ENCODE measurements at regions not wholly inside any gene's neighbourhood (a gene's known extent, or its start where the extent isn't known, plus 50 kb on each side); places are given as distances from the start of the nearest gene placed in this dataset.

GRCh38 chr6:167552961-167553735 lies 228.3 kb downstream of the TTLL2 start:
- H3K36me3 ChIP-seq (ENCODE audit: insufficient read depth, low read length): no peaks in the 10 kb centered on the region
- TF ChIP-seq EZH2 (IDR thresholded peaks at IDR 0.05; ENCODE audit: borderline replicate concordance, low read depth, low read length, severe bottlenecking) (no peak), CTCF (IDR thresholded peaks at IDR 0.05; ENCODE audit: borderline replicate concordance, extremely low read depth, low read length, poor library complexity, severe bottlenecking) (no peak)
- H3K4me3 ChIP-seq (ENCODE audit: low read depth in 1 of 2, low read length in 2 of 2): no peak overlapping the region
- peaks cover 3% of the 10 kb centered on the region for H3K9me3 ChIP-seq (ENCODE audit: insufficient read depth, low read length, severe bottlenecking)
- no peaks in the 10 kb centered on the region; the same call in 1 of the 2 replicates for H4K20me1 ChIP-seq (ENCODE audit: insufficient read depth, low read length)
- DNase-seq (no peak), ATAC-seq (ENCODE audit: insufficient read depth, low read depth) (no peak)
- H3K4me2 ChIP-seq (ENCODE audit: insufficient read depth, low read length): no peak overlapping the region
- H3K4me1 ChIP-seq (ENCODE audit: insufficient read depth, low read length): no peaks in the 10 kb centered on the region
- H3K27me3 ChIP-seq (ENCODE audit: insufficient read depth, low read length, poor library complexity): no peaks in the 10 kb centered on the region
- no peak overlapping the region for H3K27ac ChIP-seq (ENCODE audit: low read length)
- no peak overlapping the region for H3K9ac ChIP-seq (ENCODE audit: low read depth, low read length)
- no peak overlapping the region for H2AFZ ChIP-seq (ENCODE audit: low read depth, low read length)
- no peaks in the 10 kb centered on the region for H3K79me2 ChIP-seq (ENCODE audit: insufficient read depth, low read length)

GRCh38 chr6:167553736-167554119 lies 228.8 kb downstream of the TTLL2 start:
- DNase-seq (no peak), ATAC-seq (ENCODE audit: insufficient read depth, low read depth) (no peak)
- Histone ChIP-seq H3K4me2 (ENCODE audit: insufficient read depth, low read length) (no peak overlapping the region), H3K27ac (ENCODE audit: low read length) (no peak overlapping the region), H3K79me2 (ENCODE audit: insufficient read depth, low read length) (no peaks in the 10 kb centered on the region), H4K20me1 (ENCODE audit: insufficient read depth, low read length) (no peaks in the 10 kb centered on the region; the same call in 1 of the 2 replicates), H3K4me1 (ENCODE audit: insufficient read depth, low read length) (no peaks in the 10 kb centered on the region), H3K9ac (ENCODE audit: low read depth, low read length) (no peak overlapping the region), H3K4me3 (ENCODE audit: low read depth in 1 of 2, low read length in 2 of 2) (no peak overlapping the region), H3K36me3 (ENCODE audit: insufficient read depth, low read length) (no peaks in the 10 kb centered on the region), H3K9me3 (ENCODE audit: insufficient read depth, low read length, severe bottlenecking) (peaks cover 3% of the 10 kb centered on the region), H2AFZ (ENCODE audit: low read depth, low read length) (no peak overlapping the region), H3K27me3 (ENCODE audit: insufficient read depth, low read length, poor library complexity) (no peaks in the 10 kb centered on the region)
- no peak for TF ChIP-seq CTCF (IDR thresholded peaks at IDR 0.05; ENCODE audit: borderline replicate concordance, extremely low read depth, low read length, poor library complexity, severe bottlenecking)
- TF ChIP-seq EZH2 (IDR thresholded peaks at IDR 0.05; ENCODE audit: borderline replicate concordance, low read depth, low read length, severe bottlenecking): no peak

- no peak for ATAC-seq (ENCODE audit: insufficient read depth, low read depth)
- no peaks in the 10 kb centered on the region for H3K79me2 ChIP-seq (ENCODE audit: insufficient read depth, low read length)
- H3K9me3 ChIP-seq (ENCODE audit: insufficient read depth, low read length, severe bottlenecking): peaks cover 3% of the 10 kb centered on the region
- H3K4me2 ChIP-seq (ENCODE audit: insufficient read depth, low read length): no peak overlapping the region
- H3K4me3 ChIP-seq (ENCODE audit: low read depth in 1 of 2, low read length in 2 of 2): no peak overlapping the region
- no peak for TF ChIP-seq CTCF (IDR thresholded peaks at IDR 0.05; ENCODE audit: borderline replicate concordance, extremely low read depth, low read length, poor library complexity, severe bottlenecking)
- no peak for TF ChIP-seq EZH2 (IDR thresholded peaks at IDR 0.05; ENCODE audit: borderline replicate concordance, low read depth, low read length, severe bottlenecking)
- no peaks in the 10 kb centered on the region for H3K36me3 ChIP-seq (ENCODE audit: insufficient read depth, low read length)
- no peak overlapping the region for H3K9ac ChIP-seq (ENCODE audit: low read depth, low read length)
- no peak for DNase-seq
- H3K27ac ChIP-seq (ENCODE audit: low read length): no peak overlapping the region
- no peaks in the 10 kb centered on the region; the same call in 1 of the 2 replicates for H4K20me1 ChIP-seq (ENCODE audit: insufficient read depth, low read length)
- no peak overlapping the region for H2AFZ ChIP-seq (ENCODE audit: low read depth, low read length)
- no peaks in the 10 kb centered on the region for H3K27me3 ChIP-seq (ENCODE audit: insufficient read depth, low read length, poor library complexity)
- H3K4me1 ChIP-seq (ENCODE audit: insufficient read depth, low read length): no peaks in the 10 kb centered on the region
These were observed 230.0 kb downstream of the TTLL2 start for GRCh38 chr6:167554854-167555253.
